H9 (cell line): ENCODE measurements at regions not wholly inside any gene's neighbourhood (a gene's known extent, or its start where the extent isn't known, plus 50 kb on each side); places are given as distances from the start of the nearest gene placed in this dataset.

Experiments
- DNase-seq: peaks from one replicate; pipeline ENCODE4 v3.0.0-alpha.2; 2017
- H2AFZ ChIP-seq: one replicate; pipeline ENCODE4 v1.6.1; 2013; ENCODE audit warnings: mild to moderate bottlenecking, low read length, control low read depth, moderate library complexity
- H2AK5ac ChIP-seq: 2 replicates; pipeline ENCODE4 v1.6.1; 2013; ENCODE audit warnings: low read length, control low read depth, mixed read lengths; ENCODE audit not compliant: insufficient read length
- H2BK120ac ChIP-seq: one replicate; pipeline ENCODE4 v1.6.1; 2013; ENCODE audit warnings: low read depth, mild to moderate bottlenecking, low read length, control low read depth, inconsistent platforms; ENCODE audit not compliant: poor library complexity, severe bottlenecking
- H2BK12ac ChIP-seq: 2 replicates; pipeline ENCODE4 v1.6.1; 2013; ENCODE audit warnings: low read length, control low read depth, mixed read lengths, low read depth; ENCODE audit not compliant: insufficient read length
- H2BK15ac ChIP-seq: 2 replicates; pipeline ENCODE4 v1.6.1; 2013; ENCODE audit warnings: low read depth, low read length, control low read depth
- H2BK20ac ChIP-seq: one replicate; pipeline ENCODE4 v1.6.1; 2013; ENCODE audit warnings: low read depth, mild to moderate bottlenecking, low read length, control low read depth, inconsistent platforms; ENCODE audit not compliant: poor library complexity, severe bottlenecking
- H2BK5ac ChIP-seq: 2 replicates; pipeline ENCODE4 v1.6.1; 2013; ENCODE audit warnings: low read length, control low read depth, mixed read lengths; ENCODE audit not compliant: insufficient read length
- H3K14ac ChIP-seq: 2 replicates; pipeline ENCODE4 v1.6.1; 2013; ENCODE audit warnings: low read length, control low read depth; ENCODE audit not compliant: insufficient read depth
- H3K18ac ChIP-seq: 2 replicates; pipeline ENCODE4 v1.6.1; 2013; ENCODE audit warnings: low read depth, mild to moderate bottlenecking, mixed read lengths, low read length, control low read depth; ENCODE audit not compliant: insufficient read length
- H3K23ac ChIP-seq: 2 replicates; pipeline ENCODE4 v1.6.1; 2013; ENCODE audit warnings: low read length, control low read depth, mixed read lengths, low read depth; ENCODE audit not compliant: insufficient read length
- H3K23me2 ChIP-seq: 2 replicates; pipeline ENCODE4 v1.6.1; 2013; ENCODE audit warnings: low read depth, mild to moderate bottlenecking, mixed read lengths, low read length, control low read depth; ENCODE audit not compliant: insufficient read length, poor library complexity, severe bottlenecking
- H3K27ac ChIP-seq: 2 replicates; pipeline ENCODE4 v1.5.1; 2013; ENCODE audit warnings: low read length, control low read depth, mixed read lengths, low read depth; ENCODE audit not compliant: insufficient read length
- H3K27me3 ChIP-seq: 2 replicates; pipeline ENCODE4 v1.6.1; 2013; ENCODE audit warnings: low read length, control low read depth, inconsistent platforms; ENCODE audit not compliant: insufficient read depth
- H3K4ac ChIP-seq: 2 replicates; pipeline ENCODE4 v1.6.1; 2013; ENCODE audit warnings: low read depth, mild to moderate bottlenecking, control low read depth, inconsistent platforms, low read length, moderate library complexity
- H3K4me1 ChIP-seq: 2 replicates; pipeline ENCODE4 v1.6.1; 2013; ENCODE audit warnings: low read length, control low read depth, inconsistent platforms; ENCODE audit not compliant: insufficient read depth
- H3K4me2 ChIP-seq: 2 replicates; pipeline ENCODE4 v1.6.1; 2013; ENCODE audit warnings: low read length, control low read depth, mixed read lengths; ENCODE audit not compliant: insufficient read length, insufficient read depth
- H3K56ac ChIP-seq: 2 replicates; pipeline ENCODE4 v1.6.1; 2013; ENCODE audit warnings: low read depth, mild to moderate bottlenecking, mixed read lengths, low read length, control low read depth; ENCODE audit not compliant: insufficient read length
- H3K79me1 ChIP-seq: 2 replicates; pipeline ENCODE4 v1.6.1; 2013; ENCODE audit warnings: low read depth, mild to moderate bottlenecking, moderate library complexity, low read length, control low read depth, inconsistent platforms; ENCODE audit not compliant: insufficient read depth, poor library complexity, severe bottlenecking
- H3K79me2 ChIP-seq: 2 replicates; pipeline ENCODE4 v1.6.1; 2013; ENCODE audit warnings: low read length, control low read depth, inconsistent platforms; ENCODE audit not compliant: insufficient read depth
- H3K9ac ChIP-seq: 2 replicates; pipeline ENCODE4 v1.6.1; 2013; ENCODE audit warnings: low read length, control low read depth, mixed read lengths; ENCODE audit not compliant: insufficient read length; ENCODE audit errors: extremely low read depth
- H3K9me3 ChIP-seq: one replicate; pipeline ENCODE4 v1.6.1; 2013; ENCODE audit warnings: low read depth, low read length, inconsistent platforms; ENCODE audit not compliant: control insufficient read depth
- H3T11ph ChIP-seq: one replicate; pipeline ENCODE4 v1.6.1; 2013; ENCODE audit warnings: mild to moderate bottlenecking, low read length, control low read depth, inconsistent platforms
- H4K20me1 ChIP-seq: one replicate; pipeline ENCODE4 v1.6.1; 2013; ENCODE audit not compliant: control insufficient read depth, insufficient read length, insufficient read depth
- H4K5ac ChIP-seq: 2 replicates; pipeline ENCODE4 v1.6.1; 2013; ENCODE audit warnings: low read depth, mild to moderate bottlenecking, mixed read lengths, low read length, control low read depth; ENCODE audit not compliant: insufficient read length
- H4K8ac ChIP-seq: replicated peaks from 2 replicates; pipeline ENCODE4 v1.6.1; 2013; ENCODE audit warnings: low read length, control low read depth, mixed read lengths, low read depth; ENCODE audit not compliant: insufficient read length
- H4K91ac ChIP-seq: 2 replicates; pipeline ENCODE4 v1.6.1; 2013; ENCODE audit warnings: low read depth, mild to moderate bottlenecking, moderate library complexity, mixed read lengths, low read length, control low read depth; ENCODE audit not compliant: insufficient read length
- H3K27ac Mint-ChIP-seq, 3 experiments: 2 replicates in 2 of 3; 3 replicates in 1 of 3; pipeline ENCODE4 v1.8.0; 2020 to 2021; ENCODE audit warnings: mixed read lengths in 3 of 3, mild to moderate bottlenecking in 1 of 3, moderate library complexity in 1 of 3
- H3K27me3 Mint-ChIP-seq: 2 replicates; pipeline ENCODE4 v1.8.0; 2021; ENCODE audit warnings: low read depth, mild to moderate bottlenecking, moderate library complexity, mixed read lengths
- H3K36me3 Mint-ChIP-seq, 3 experiments: 2 replicates in 2 of 3; 3 replicates in 1 of 3; pipeline ENCODE4 v1.8.0; 2020 to 2021; ENCODE audit warnings: low read depth in 3 of 3, mixed read lengths in 3 of 3; ENCODE audit not compliant: insufficient read depth in 1 of 3
- H3K4me1 Mint-ChIP-seq, 2 experiments: 2 replicates each; pipeline ENCODE4 v1.8.0; 2020; ENCODE audit warnings: mixed read lengths in 2 of 2
- H3K4me3 Mint-ChIP-seq, 2 experiments: 2 replicates in 1 of 2; 3 replicates in 1 of 2; pipeline ENCODE4 v1.8.0; 2020 to 2021; ENCODE audit warnings: mild to moderate bottlenecking in 2 of 2, mixed read lengths in 2 of 2, moderate library complexity in 1 of 2
- H3K9me3 Mint-ChIP-seq, 2 experiments: 2 replicates in 1 of 2; 3 replicates in 1 of 2; pipeline ENCODE4 v1.8.0; 2020; ENCODE audit warnings: mild to moderate bottlenecking in 2 of 2, mixed read lengths in 2 of 2, moderate library complexity in 1 of 2
- WGBS: extraction: QIAGEN DNeasy Blood & Tissue Kit; methylation state at CpG from one replicate; pipeline ENCODE4 v1.1.7; 2013; ENCODE audit warnings: missing lambda C conversion rate, low lambda C conversion rate, mixed read lengths; ENCODE audit not compliant: insufficient read length; ENCODE audit errors: extremely low coverage; 5-methylcytosine and 5-hydroxymethylcytosine counted together
- TF ChIP-seq, protein P1 (sequence below): fragments of 200-600 bp; sonication (generic); conservative IDR thresholded peaks from 3 replicates; pipeline ENCODE4 v1.8.0; 2021; ENCODE audit warnings: antibody characterized with exemption, mild to moderate bottlenecking

DNA sequence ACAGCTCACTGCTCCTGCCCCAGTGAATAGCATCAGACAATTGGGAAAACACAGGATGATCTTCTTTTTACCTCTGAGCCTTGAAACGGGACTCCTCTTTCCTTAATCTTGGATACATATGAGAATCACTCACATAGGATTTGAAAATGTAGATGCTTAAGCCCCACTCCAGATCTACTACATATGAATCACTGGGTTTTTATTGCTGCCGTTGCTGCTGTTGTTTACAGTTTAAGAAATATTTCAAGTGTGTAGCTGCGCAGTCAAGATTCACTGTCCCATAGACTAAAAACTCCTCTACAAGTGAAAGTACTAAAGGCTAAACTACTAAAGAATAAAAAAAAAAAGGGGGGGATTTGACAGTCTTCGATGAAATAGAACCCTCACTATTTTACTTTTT lies 765.9 kb downstream of the NTRK3 start:
- Histone ChIP-seq H2BK12ac (no peak overlapping the region), H3K4me1 (no peaks in the 10 kb centered on the region), H4K5ac (no peak overlapping the region), H3K27me3 (no peaks in the 10 kb centered on the region), H3K9me3 (no peaks in the 10 kb centered on the region), H3K23ac (no peak overlapping the region), H2BK120ac (no peak overlapping the region), H3K14ac (no peak overlapping the region), H2AK5ac (no peak overlapping the region), H3K4ac (no peak overlapping the region), H2BK5ac (no peak overlapping the region), H4K20me1 (no peaks in the 10 kb centered on the region), H4K8ac (no peak overlapping the region), H3K79me2 (no peaks in the 10 kb centered on the region), H3K4me2 (no peak overlapping the region), H4K91ac (no peak overlapping the region), H2BK20ac (no peak overlapping the region), H2AFZ (no peak overlapping the region), H3K23me2 (no peaks in the 10 kb centered on the region), H3K18ac (no peak overlapping the region), H3K79me1 (no peaks in the 10 kb centered on the region), H3K56ac (no peak overlapping the region), H3K27ac (no peak overlapping the region), H2BK15ac (no peak overlapping the region), H3K9ac (no peak overlapping the region), H3T11ph (no peak overlapping the region)
- Mint-ChIP-seq H3K9me3 (peaks cover 3 to 6% of the 10 kb centered on the region in 2 experiments; a peak in 3 of 5 replicates), H3K27ac (no peak overlapping the region), H3K4me3 (no peak overlapping the region), H3K36me3 (peaks cover 0 to 8% (median 0%) of the 10 kb centered on the region in 3 experiments; a peak in 1 of 7 replicates), H3K27me3 (no peaks in the 10 kb centered on the region; the same call in 1 of the 2 replicates), H3K4me1 (no peaks in the 10 kb centered on the region)
- no CpG with 5 or more reads among the region's 4 CpGs for WGBS
- TF ChIP-seq, protein P1, sequence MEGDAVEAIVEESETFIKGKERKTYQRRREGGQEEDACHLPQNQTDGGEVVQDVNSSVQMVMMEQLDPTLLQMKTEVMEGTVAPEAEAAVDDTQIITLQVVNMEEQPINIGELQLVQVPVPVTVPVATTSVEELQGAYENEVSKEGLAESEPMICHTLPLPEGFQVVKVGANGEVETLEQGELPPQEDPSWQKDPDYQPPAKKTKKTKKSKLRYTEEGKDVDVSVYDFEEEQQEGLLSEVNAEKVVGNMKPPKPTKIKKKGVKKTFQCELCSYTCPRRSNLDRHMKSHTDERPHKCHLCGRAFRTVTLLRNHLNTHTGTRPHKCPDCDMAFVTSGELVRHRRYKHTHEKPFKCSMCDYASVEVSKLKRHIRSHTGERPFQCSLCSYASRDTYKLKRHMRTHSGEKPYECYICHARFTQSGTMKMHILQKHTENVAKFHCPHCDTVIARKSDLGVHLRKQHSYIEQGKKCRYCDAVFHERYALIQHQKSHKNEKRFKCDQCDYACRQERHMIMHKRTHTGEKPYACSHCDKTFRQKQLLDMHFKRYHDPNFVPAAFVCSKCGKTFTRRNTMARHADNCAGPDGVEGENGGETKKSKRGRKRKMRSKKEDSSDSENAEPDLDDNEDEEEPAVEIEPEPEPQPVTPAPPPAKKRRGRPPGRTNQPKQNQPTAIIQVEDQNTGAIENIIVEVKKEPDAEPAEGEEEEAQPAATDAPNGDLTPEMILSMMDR, result no peak
- DNase-seq, result no peak
